ENCODE measurements at regions not wholly inside any gene's neighbourhood (a gene's known extent, or its start where the extent isn't known, plus 50 kb on each side); places are given as distances from the start of the nearest gene placed in this dataset.

GRCh38 chr4:181477591-181477990, 765.6 kb upstream of the TENM3 start:
- DNase-seq = no peak
- no peaks in the 10 kb centered on the region for H3F3A ChIP-seq (ENCODE audit: insufficient read depth, low read length)
- no peaks in the 10 kb centered on the region for H3K9me3 ChIP-seq (replicated peaks; ENCODE audit: insufficient read depth, low read length)
- no peaks in the 10 kb centered on the region for H3K79me2 ChIP-seq (ENCODE audit: low read length)
- no peaks in the 10 kb centered on the region for H3K27me3 ChIP-seq (replicated peaks; ENCODE audit: insufficient read depth, low read length)
- H3K4me3 ChIP-seq (ENCODE audit: low read length) = no peak overlapping the region
- H3K4me2 ChIP-seq (ENCODE audit: low read depth, low read length) = no peak overlapping the region
- H2AFZ ChIP-seq (ENCODE audit: low read length) = no peak overlapping the region
- H3K27ac ChIP-seq (ENCODE audit: low read length) = no peak overlapping the region
- TF ChIP-seq EZH2phosphoT487 (IDR thresholded peaks at IDR 0.05; ENCODE audit: low read length) = no peak
- no peak for TF ChIP-seq EZH2 (optimal IDR thresholded peaks at IDR 0.05; ENCODE audit: low read depth, low read length)
- TF ChIP-seq CTCF (IDR thresholded peaks at IDR 0.05; ENCODE audit: low read length) = no peak
- H3K36me3 ChIP-seq (replicated peaks; ENCODE audit: insufficient read depth, low read length) = no peaks in the 10 kb centered on the region
- H4K20me1 ChIP-seq (ENCODE audit: insufficient read depth, low read length) = no peaks in the 10 kb centered on the region
- no peaks in the 10 kb centered on the region for H3K9me2 ChIP-seq (replicated peaks; ENCODE audit: insufficient read depth, low read length)
- H3K4me1 ChIP-seq (ENCODE audit: low read length) = no peaks in the 10 kb centered on the region
- H3K9ac ChIP-seq (ENCODE audit: low read length) = no peak overlapping the region

GRCh38 chr4:181478656-181479055, 764.5 kb upstream of the TENM3 start:
- no peaks in the 10 kb centered on the region for H3K9me2 ChIP-seq (replicated peaks; ENCODE audit: insufficient read depth, low read length)
- DNase-seq = no peak
- H2AFZ ChIP-seq (ENCODE audit: low read length) = no peak overlapping the region
- no peaks in the 10 kb centered on the region for H3K36me3 ChIP-seq (replicated peaks; ENCODE audit: insufficient read depth, low read length)
- H3K27me3 ChIP-seq (replicated peaks; ENCODE audit: insufficient read depth, low read length) = no peaks in the 10 kb centered on the region
- H3K4me2 ChIP-seq (ENCODE audit: low read depth, low read length) = no peak overlapping the region
- no peaks in the 10 kb centered on the region for H4K20me1 ChIP-seq (ENCODE audit: insufficient read depth, low read length)
- H3K27ac ChIP-seq (ENCODE audit: low read length) = no peak overlapping the region
- TF ChIP-seq CTCF (IDR thresholded peaks at IDR 0.05; ENCODE audit: low read length) = no peak
- no peak for TF ChIP-seq EZH2 (optimal IDR thresholded peaks at IDR 0.05; ENCODE audit: low read depth, low read length)
- TF ChIP-seq EZH2phosphoT487 (IDR thresholded peaks at IDR 0.05; ENCODE audit: low read length) = no peak
- no peaks in the 10 kb centered on the region for H3K79me2 ChIP-seq (ENCODE audit: low read length)
- no peaks in the 10 kb centered on the region for H3K9me3 ChIP-seq (replicated peaks; ENCODE audit: insufficient read depth, low read length)
- H3K4me1 ChIP-seq (ENCODE audit: low read length) = no peaks in the 10 kb centered on the region
- H3F3A ChIP-seq (ENCODE audit: insufficient read depth, low read length) = no peaks in the 10 kb centered on the region
- H3K9ac ChIP-seq (ENCODE audit: low read length) = no peak overlapping the region
- no peak overlapping the region for H3K4me3 ChIP-seq (ENCODE audit: low read length)

GRCh38 chr4:181479141-181479540, 764.1 kb upstream of the TENM3 start:
- no peak overlapping the region for H3K4me2 ChIP-seq (ENCODE audit: low read depth, low read length)
- TF ChIP-seq CTCF (IDR thresholded peaks at IDR 0.05; ENCODE audit: low read length) = no peak
- no peak for TF ChIP-seq EZH2phosphoT487 (IDR thresholded peaks at IDR 0.05; ENCODE audit: low read length)
- TF ChIP-seq EZH2 (optimal IDR thresholded peaks at IDR 0.05; ENCODE audit: low read depth, low read length) = no peak
- H3K4me1 ChIP-seq (ENCODE audit: low read length) = no peaks in the 10 kb centered on the region

More at GRCh38 chr4:181479141-181479540, 764.1 kb upstream of the TENM3 start:
- no peak for DNase-seq
- H3K27me3 ChIP-seq (replicated peaks; ENCODE audit: insufficient read depth, low read length) = no peaks in the 10 kb centered on the region
- H3F3A ChIP-seq (ENCODE audit: insufficient read depth, low read length) = no peaks in the 10 kb centered on the region
- H3K36me3 ChIP-seq (replicated peaks; ENCODE audit: insufficient read depth, low read length) = no peaks in the 10 kb centered on the region
- H3K9me2 ChIP-seq (replicated peaks; ENCODE audit: insufficient read depth, low read length) = no peaks in the 10 kb centered on the region
- H3K4me3 ChIP-seq (ENCODE audit: low read length) = no peak overlapping the region
- no peak overlapping the region for H3K9ac ChIP-seq (ENCODE audit: low read length)
- H3K79me2 ChIP-seq (ENCODE audit: low read length) = no peaks in the 10 kb centered on the region
- H4K20me1 ChIP-seq (ENCODE audit: insufficient read depth, low read length) = no peaks in the 10 kb centered on the region
- H2AFZ ChIP-seq (ENCODE audit: low read length) = no peak overlapping the region
- no peak overlapping the region for H3K27ac ChIP-seq (ENCODE audit: low read length)
- H3K9me3 ChIP-seq (replicated peaks; ENCODE audit: insufficient read depth, low read length) = no peaks in the 10 kb centered on the region

Data from MM.1S (cell line).